ENCODE measurements at regions not wholly inside any gene's neighbourhood (a gene's known extent, or its start where the extent isn't known, plus 50 kb on each side); places are given as distances from the start of the nearest gene placed in this dataset.

DNA sequence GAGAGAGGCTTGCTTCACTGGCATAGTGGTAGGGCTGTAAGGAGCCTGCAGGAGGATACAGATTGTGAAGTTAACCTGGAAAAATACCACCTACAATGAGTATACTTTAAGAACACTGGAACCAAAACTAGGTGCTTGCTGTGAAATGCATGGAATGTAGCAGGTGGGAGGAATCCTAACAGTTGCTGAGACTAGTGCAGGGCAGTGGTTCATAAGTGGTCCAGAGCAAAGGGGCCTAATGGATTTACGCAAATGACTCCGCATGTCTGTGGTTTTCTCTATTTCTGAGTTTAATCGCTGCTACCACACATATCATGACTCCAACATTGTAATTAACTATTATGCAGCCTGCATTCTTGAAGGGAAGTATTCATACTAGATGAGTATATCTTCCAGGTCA lies 218.4 kb downstream of the CHRM2 start:
- no peak for TF ChIP-seq EZH2phosphoT487 (IDR thresholded peaks at IDR 0.05; ENCODE audit: low read depth, severe bottlenecking, unreplicated experiment)
- TF ChIP-seq, protein P1, sequence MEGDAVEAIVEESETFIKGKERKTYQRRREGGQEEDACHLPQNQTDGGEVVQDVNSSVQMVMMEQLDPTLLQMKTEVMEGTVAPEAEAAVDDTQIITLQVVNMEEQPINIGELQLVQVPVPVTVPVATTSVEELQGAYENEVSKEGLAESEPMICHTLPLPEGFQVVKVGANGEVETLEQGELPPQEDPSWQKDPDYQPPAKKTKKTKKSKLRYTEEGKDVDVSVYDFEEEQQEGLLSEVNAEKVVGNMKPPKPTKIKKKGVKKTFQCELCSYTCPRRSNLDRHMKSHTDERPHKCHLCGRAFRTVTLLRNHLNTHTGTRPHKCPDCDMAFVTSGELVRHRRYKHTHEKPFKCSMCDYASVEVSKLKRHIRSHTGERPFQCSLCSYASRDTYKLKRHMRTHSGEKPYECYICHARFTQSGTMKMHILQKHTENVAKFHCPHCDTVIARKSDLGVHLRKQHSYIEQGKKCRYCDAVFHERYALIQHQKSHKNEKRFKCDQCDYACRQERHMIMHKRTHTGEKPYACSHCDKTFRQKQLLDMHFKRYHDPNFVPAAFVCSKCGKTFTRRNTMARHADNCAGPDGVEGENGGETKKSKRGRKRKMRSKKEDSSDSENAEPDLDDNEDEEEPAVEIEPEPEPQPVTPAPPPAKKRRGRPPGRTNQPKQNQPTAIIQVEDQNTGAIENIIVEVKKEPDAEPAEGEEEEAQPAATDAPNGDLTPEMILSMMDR (IDR thresholded peaks at IDR 0.05; ENCODE audit: poor library complexity), result no peak
